ENCODE measurements at regions not wholly inside any gene's neighbourhood (a gene's known extent, or its start where the extent isn't known, plus 50 kb on each side); places are given as distances from the start of the nearest gene placed in this dataset.
A peak's percentile ranks its signal among the peaks of the same experiment; 100 is the strongest.

DNA sequence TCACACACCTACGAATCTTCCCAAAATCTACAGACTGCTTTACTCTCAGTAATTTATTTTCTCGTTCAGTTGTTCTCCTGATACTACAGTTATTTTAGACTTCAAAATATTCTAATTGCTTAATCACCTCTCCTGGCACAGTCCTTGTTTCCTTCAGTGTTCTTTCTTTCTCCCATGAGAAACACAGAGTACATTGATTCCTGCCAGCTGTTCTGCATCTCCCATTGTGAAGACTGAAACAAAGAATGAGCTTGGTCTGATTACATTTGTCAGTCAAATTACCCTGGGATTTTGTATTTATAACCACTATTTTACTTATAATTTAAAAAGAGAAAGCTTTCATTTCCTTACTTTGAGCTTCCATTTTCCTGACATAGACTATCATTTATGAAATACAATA, 63.9 kb upstream of the TANK start:
- TF ChIP-seq, protein P1, sequence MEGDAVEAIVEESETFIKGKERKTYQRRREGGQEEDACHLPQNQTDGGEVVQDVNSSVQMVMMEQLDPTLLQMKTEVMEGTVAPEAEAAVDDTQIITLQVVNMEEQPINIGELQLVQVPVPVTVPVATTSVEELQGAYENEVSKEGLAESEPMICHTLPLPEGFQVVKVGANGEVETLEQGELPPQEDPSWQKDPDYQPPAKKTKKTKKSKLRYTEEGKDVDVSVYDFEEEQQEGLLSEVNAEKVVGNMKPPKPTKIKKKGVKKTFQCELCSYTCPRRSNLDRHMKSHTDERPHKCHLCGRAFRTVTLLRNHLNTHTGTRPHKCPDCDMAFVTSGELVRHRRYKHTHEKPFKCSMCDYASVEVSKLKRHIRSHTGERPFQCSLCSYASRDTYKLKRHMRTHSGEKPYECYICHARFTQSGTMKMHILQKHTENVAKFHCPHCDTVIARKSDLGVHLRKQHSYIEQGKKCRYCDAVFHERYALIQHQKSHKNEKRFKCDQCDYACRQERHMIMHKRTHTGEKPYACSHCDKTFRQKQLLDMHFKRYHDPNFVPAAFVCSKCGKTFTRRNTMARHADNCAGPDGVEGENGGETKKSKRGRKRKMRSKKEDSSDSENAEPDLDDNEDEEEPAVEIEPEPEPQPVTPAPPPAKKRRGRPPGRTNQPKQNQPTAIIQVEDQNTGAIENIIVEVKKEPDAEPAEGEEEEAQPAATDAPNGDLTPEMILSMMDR (IDR thresholded peaks at IDR 0.05) = no peak
- TF ChIP-seq POLR2A (IDR thresholded peaks at IDR 0.05) = no peak
- TF ChIP-seq EP300 (IDR thresholded peaks at IDR 0.05) = peak in 1 of 2 donors; percentile 25

All from tibial nerve (tissue), 4 donors.